HG03060 (cell line): ENCODE measurements at regions not wholly inside any gene's neighbourhood (a gene's known extent, or its start where the extent isn't known, plus 50 kb on each side); places are given as distances from the start of the nearest gene placed in this dataset.

Source experiments
- ATAC-seq: cut with Tn5 transposase; IDR thresholded peaks from one replicate; pipeline ENCODE4 v1.9.1; 2021; ENCODE audit warnings: low read depth, moderate number of reproducible peaks; ENCODE audit not compliant: unreplicated experiment

- no peak for ATAC-seq
Observed at GRCh38 chr5:68757626-68758212, 336.1 kb upstream of the SLC30A5 start.

DNA sequence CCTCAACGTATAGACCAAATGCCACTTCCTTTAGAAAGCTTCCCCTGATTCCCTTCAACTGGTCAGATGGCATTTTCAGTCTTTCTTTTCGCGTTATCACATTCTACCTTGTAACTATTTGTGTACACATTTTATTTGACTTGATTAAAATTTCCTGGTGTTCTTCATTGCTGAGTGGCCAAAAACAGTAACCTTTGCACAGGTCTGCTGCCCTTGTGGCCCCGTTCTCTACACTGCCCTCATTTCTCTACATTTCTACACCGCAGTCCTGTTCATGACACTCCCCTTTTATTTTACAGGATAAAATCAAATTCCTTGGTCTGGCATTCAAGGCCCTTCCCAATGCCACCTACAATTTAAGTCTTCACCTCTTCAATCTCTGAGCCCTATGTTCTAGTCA is 334.2 kb upstream of the SLC30A5 start:
- ATAC-seq: no peak

GRCh38 chr5:68762201-68762600 is 331.6 kb upstream of the SLC30A5 start:
- ATAC-seq: no peak

DNA sequence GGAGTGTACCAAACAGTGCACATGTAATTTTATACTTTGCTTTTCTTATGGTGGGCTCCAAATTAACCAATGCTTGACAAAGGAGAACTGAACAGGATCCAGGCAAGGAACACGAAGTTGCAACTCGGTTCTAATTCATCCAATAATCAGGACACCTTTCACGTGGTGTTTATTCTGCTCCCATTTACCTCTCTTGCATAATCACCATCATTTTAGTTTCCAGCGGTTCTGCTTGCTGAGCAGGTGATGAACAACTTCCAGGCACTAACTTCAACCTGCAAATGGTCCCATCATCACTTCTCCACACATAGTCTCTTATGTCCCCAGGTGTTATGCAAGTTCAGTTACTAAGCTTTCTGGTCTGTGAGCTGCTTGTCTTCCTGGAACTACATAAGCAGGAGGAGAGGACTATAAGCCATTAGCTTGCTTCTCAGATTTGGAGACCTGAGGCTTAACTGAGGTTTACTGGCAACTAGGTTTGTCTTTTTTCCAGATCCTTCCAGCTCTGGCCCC is 326.8 kb upstream of the SLC30A5 start:
- ATAC-seq: no peak

DNA sequence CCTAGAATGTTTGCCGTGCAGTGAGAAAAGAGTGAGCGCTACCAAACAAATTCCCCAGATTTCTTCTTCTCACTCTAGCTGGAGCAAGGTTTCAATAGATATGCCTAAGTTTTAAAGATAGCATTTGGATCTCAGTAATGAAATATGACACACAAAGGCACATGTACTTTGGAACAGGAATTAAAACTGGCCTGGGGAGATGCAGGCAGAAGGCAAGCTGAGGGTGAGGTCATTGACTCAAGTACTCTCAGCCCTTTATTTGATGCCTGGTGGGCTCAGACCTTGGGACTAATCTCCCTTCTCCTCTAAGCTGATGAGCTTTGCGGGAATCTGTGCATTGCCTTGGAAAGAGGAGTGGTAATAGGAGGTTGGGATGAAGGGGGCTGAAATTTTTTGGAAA is 323.3 kb upstream of the SLC30A5 start:
- ATAC-seq: no peak

DNA sequence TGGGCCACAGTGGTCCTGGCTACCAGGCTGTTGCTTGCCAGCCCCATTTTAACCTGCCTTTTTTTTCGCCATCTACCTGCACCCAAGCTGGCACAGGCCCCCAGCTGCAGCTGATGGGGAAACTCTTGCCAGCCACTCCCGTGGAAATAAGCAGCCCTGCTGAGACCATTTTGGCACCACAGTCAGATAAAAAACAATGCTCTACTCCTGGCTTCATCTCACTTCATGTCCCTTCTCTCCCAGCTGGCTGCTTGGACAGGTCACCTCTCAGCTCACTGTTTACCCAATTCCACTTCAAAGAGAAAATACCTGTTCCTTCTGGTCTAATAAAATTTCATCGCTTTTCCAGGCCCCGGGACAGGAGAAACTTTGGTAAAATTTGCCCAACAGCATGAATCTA is 322.6 kb upstream of the SLC30A5 start:
- ATAC-seq: no peak

- no peak for ATAC-seq
Observed at GRCh38 chr5:68771732-68772131, 322.1 kb upstream of the SLC30A5 start.

DNA sequence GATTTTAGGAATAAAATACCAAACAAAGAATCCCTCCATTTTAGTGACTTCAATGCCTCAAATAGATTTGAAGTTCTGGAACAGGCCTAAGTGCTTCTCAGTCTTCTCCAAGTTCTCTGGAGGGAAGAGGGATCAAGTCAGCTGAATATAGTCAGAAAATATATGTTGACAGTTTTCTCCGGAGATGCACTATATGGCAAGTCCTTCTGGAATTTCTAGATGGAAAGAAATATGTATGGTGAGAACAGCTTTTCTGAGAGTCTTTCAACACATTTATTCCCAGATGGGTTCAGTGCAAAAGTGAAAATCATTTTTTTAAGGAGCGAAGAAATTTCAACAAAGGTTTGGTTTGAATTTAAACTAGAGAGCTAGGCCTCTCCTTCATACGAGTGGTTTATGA is 317.4 kb upstream of the SLC30A5 start:
- ATAC-seq: no peak

DNA sequence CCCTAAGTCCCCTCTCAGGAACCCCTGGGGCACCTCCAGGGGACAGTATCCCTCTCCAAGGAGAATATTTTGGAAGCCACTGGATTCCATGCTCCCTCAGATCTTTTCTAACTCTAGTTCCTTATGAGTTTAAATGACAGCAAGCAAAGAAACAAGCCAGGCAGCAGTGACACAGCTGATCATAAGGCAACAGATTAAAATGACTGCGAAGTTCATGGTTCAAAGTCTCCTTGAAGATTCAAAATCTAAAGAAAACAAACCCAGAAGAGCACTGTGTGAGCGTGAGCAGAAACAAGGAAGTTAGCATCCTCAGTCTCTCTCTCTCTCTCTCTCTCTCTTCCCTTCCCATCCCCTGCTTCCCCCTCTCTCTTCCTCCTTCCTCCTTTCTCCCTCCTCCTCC is 316.7 kb upstream of the SLC30A5 start:
- ATAC-seq: no peak

DNA sequence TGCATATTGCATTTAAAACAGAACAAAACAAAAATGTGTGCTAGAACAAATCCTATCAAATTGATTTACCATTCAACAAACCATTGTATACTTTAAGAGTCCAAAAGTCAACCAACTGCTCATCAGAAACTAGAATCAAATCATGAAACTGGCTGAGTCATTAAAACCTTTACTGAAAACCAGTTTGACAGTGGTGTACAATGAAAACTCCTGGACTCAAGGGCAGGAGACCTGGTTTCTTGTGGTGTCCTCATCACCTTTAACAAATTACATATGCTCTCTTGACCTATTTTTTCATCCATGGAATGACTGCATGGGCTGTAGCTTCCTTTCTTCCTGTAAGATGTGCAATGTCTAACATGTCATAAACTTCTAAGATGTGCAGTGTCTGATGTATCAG is 315.3 kb upstream of the SLC30A5 start:
- no peak for ATAC-seq

- ATAC-seq: no peak
Observed at GRCh38 chr5:68780299-68780955, 313.4 kb upstream of the SLC30A5 start.

DNA sequence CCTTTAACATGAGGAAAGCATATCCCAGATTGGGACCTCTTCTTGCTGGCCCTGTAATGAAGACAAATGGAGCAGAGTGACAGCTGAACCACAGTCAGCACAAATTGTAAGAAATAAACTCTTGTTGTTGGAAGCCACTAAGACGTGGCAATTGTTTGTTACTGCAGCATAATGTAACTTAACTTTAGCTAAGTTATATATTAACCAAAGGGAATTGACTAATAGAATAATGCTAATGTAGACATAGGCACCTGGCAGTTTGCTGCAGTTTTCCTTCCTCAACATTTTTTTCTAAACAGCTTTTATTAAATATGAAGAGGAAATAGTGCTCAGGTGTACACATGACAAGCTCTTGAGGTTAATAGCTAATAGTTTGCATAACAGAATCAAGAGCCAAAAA is 300.7 kb upstream of the SLC30A5 start:
- no peak for ATAC-seq

DNA sequence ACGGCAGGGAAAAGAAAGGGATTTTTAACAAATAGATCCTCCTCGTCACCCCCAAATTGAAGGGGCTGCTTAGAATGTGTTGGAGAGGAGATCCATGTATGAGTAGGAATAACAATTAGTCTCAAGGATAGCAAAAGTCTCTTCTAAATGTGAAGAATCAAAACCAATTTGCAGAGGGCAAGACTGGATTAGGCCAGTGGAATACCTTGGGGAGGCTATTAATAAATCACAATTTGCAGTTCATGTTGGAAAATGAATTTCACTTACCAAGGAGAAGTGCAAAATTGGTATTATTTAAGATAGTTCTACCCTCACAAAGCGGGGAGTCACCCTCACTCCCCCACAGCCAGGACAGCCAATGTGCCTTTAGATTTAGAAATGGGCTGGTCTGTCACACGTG is 299.8 kb upstream of the SLC30A5 start:
- ATAC-seq: no peak

GRCh38 chr5:68795190-68795589 is 298.6 kb upstream of the SLC30A5 start:
- ATAC-seq: no peak

GRCh38 chr5:68798877-68799843 is 294.7 kb upstream of the SLC30A5 start:
- ATAC-seq: no peak

GRCh38 chr5:68802430-68802829 is 291.4 kb upstream of the SLC30A5 start:
- no peak for ATAC-seq

DNA sequence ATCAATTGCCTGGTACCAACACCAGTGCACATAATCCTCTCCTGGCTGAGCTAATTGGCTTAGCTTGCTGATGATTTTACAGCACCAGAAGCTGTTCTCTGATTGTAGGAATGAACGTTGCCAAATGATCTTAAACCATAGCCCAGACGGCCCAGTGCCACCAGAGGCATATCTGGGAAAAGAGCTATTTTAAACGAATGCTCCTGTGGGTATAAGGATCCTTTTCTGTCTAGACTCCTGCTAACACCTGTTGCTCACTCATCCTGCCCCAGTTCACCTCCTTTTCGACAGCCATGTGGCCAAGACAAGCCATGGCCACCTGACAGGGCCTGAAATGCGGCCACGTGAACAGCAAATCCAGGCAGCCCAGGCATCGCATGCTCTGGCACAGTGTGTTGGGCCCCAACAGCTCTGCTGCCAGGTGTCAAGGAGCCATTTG is 289.9 kb upstream of the SLC30A5 start:
- ATAC-seq: no peak

GRCh38 chr5:68804343-68804742 is 289.5 kb upstream of the SLC30A5 start:
- ATAC-seq: no peak

GRCh38 chr5:68805444-68805843 is 288.4 kb upstream of the SLC30A5 start:
- ATAC-seq: no peak

DNA sequence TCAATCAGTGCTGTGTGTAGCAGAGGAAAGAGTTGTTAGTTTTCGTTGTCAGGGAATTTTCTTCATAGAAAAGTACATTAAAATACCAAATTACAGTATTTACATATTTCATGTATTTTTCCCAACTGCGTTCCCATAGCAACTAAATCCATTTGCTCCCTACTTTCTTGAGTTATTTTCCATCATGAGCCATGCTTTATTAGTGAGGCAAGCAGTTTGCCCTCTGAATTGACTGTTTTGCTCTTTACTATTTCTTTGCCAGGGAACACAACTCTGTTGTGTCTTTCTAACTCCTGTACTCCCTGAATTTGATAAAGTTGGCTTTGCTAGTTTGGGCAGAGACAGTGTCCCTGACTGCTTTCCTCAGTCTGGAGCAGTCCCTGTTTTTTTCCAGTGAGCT is 276.2 kb upstream of the SLC30A5 start:
- ATAC-seq: no peak

DNA sequence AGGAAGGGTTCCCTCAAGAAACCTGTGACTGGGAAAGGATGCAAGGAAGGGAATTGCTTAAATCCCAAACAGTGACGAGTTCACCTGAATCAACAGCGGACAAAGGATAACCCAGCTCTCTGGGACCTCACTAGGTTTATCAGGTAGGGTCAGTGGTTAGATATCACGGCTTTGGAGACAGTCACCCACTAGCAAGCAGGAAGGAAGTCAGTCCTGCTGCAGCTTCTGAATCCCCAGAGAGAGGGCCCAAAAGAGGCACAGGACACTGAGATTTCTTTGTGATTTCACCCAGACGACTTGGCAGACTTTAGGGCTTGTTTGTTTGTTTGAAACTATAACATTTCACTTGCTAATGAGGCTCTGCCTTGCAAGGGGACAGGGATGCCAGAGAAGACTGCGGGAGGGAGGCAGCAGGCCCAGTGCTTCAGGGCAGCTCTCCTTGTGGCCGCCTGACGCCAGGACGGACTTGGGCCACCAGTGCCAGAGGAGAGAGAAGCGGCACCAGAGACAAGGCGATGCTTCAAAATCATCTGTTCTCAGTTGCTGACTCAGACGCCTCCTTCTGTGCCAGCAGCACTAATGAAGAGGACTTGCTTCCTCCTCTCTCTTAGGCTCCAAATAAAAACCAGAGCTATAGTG is 275.6 kb upstream of the SLC30A5 start:
- no peak for ATAC-seq
